A673 (cell line): ENCODE measurements at regions not wholly inside any gene's neighbourhood (a gene's known extent, or its start where the extent isn't known, plus 50 kb on each side); places are given as distances from the start of the nearest gene placed in this dataset.

Source experiments
- BruUV-seq: library from RNA; stranded (reverse); fragments of 400-500 nt; replicated peaks from 2 replicates; lab custom pipeline; 2021; lab: Mats Ljungman, UMichigan
- CTCF ChIA-PET: fragments of 300-600 bp; sonication (Branson Sonifier 250); formaldehyde crosslinking; loops from one replicate; lab custom pipeline; 2022; ENCODE audit warnings: antibody characterized with exemption; lab: Charles Lee
- POLR2A ChIA-PET: fragments of 300-600 bp; sonication (Branson Sonifier 250); formaldehyde crosslinking; loops from one replicate; lab custom pipeline; 2022; ENCODE audit warnings: antibody characterized with exemption; ENCODE audit not compliant: low non-redundant PET; lab: Charles Lee
- DNase-seq: peaks from one replicate; pipeline ENCODE4 v3.0.0-alpha.2; 2015; ENCODE audit warnings: low spot score
- H3K27ac ChIP-seq: fragments of 200-600 bp; sonication (generic); 2 replicates; pipeline ENCODE4 v1.5.1; 2016; ENCODE audit warnings: mixed run types, low read depth, mild to moderate bottlenecking, mixed read lengths, antibody characterized with exemption, low read length; ENCODE audit not compliant: poor library complexity, severe bottlenecking
- H3K27me3 ChIP-seq: fragments of 200-600 bp; sonication (generic); replicated peaks from 2 replicates; pipeline ENCODE4 v1.6.1; 2017; ENCODE audit warnings: mixed run types, low read depth, mild to moderate bottlenecking, mixed read lengths, antibody characterized with exemption, low read length; ENCODE audit not compliant: insufficient read depth, poor library complexity
- H3K36me3 ChIP-seq: fragments of 200-600 bp; sonication (generic); 2 replicates; pipeline ENCODE4 v1.6.1; 2016; ENCODE audit warnings: mixed run types, mild to moderate bottlenecking, mixed read lengths, antibody characterized with exemption, low read length; ENCODE audit not compliant: insufficient read depth, poor library complexity, severe bottlenecking
- H3K4me1 ChIP-seq: fragments of 200-600 bp; sonication (generic); 2 replicates; pipeline ENCODE4 v1.6.1; 2017; ENCODE audit warnings: mixed run types, mild to moderate bottlenecking, mixed read lengths, antibody characterized with exemption, low read length; ENCODE audit not compliant: insufficient read depth, poor library complexity, severe bottlenecking
- H3K4me3 ChIP-seq: fragments of 200-600 bp; sonication (generic); 2 replicates; pipeline ENCODE4 v1.5.1; 2016; ENCODE audit warnings: low read depth, mixed run types, mild to moderate bottlenecking, mixed read lengths, low read length; ENCODE audit not compliant: poor library complexity, severe bottlenecking
- H3K9me3 ChIP-seq: fragments of 200-600 bp; sonication (generic); 2 replicates; pipeline ENCODE4 v1.6.1; 2016; ENCODE audit warnings: mixed run types, low read depth, mild to moderate bottlenecking, mixed read lengths, antibody characterized with exemption, low read length; ENCODE audit not compliant: poor library complexity, severe bottlenecking
- CTCF ChIP-seq: fragments of 300-800, 200-600 bp; sonication (generic); conservative IDR thresholded peaks from 2 replicates; pipeline ENCODE4 v1.5.1; 2017; ENCODE audit warnings: low read depth, mild to moderate bottlenecking, antibody characterized with exemption, low read length, moderate library complexity, mixed read lengths
- EZH2 ChIP-seq: fragments of 200-600 bp; sonication (generic); IDR thresholded peaks from 2 replicates; pipeline ENCODE4 v1.6.1; 2017; ENCODE audit warnings: borderline replicate concordance, low read depth, mild to moderate bottlenecking, mixed read lengths, antibody characterized with exemption, low read length; ENCODE audit not compliant: poor library complexity, severe bottlenecking
- intact Hi-C: fragments of 100-400 bp; cut with micrococcal nuclease; formaldehyde crosslinking; loops from one replicate; pipeline ENCODE4 v1.10.0; 2022; ENCODE audit not compliant: unreplicated experiment

DNA sequence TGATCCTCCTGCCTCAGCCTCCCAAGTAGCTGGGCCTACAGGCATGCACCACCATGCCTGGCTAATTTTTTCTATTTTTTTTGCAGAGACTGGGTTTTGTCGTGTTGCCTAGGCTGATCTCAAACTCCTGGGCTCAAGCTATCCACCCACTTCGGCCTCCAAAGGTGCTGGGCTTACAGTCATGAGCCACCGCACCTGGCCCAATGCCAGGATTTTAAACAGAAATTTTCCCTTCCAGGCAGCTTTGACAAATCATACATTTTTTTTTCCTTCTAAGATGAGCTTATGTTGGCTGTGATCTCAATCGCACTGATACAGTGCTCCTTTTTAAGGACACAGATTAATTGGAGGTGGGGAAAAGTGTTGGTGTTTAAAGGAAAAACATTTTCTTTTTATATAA lies 73.2 kb upstream of the CD2AP start:
- no peaks in the 10 kb centered on the region for H3K4me1 ChIP-seq
- H3K9me3 ChIP-seq: no peaks in the 10 kb centered on the region
- CTCF ChIA-PET: no interaction called here
- H3K27me3 ChIP-seq: no peaks in the 10 kb centered on the region
- no TSS peak for BruUV-seq
- TF ChIP-seq EZH2: no peak
- no peak for TF ChIP-seq CTCF
- no peaks in the 10 kb centered on the region for H3K36me3 ChIP-seq
- no peak for DNase-seq
- POLR2A ChIA-PET: no interaction called here
- H3K4me3 ChIP-seq: no peak overlapping the region
- intact Hi-C loops: no loop called here
- H3K27ac ChIP-seq: no peak overlapping the region

DNA sequence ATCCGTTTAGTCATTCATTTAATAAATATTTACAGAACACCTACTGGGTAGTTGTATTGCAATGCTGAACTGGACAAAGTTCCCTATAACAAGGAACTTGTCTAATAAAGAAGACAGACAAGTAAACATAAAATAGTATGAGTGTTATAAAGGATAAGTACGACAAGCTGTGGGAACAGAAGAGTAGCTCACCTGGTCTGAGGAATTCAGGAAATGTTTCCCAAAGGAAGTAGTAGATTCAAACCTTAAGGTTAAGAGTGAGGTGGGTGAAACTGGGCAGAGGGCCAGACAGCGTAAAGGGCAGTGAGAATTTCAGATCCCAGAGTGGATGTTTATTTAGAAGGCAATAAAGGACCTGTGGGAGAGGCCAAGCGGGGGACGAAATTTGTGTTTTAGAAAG lies 72.3 kb upstream of the CD2AP start:
- Histone ChIP-seq H3K36me3 (no peaks in the 10 kb centered on the region), H3K4me1 (no peaks in the 10 kb centered on the region), H3K4me3 (no peak overlapping the region), H3K27me3 (no peaks in the 10 kb centered on the region), H3K9me3 (no peaks in the 10 kb centered on the region), H3K27ac (no peak overlapping the region)
- ChIA-PET CTCF (no interaction called here), POLR2A (no interaction called here)
- TF ChIP-seq EZH2: no peak
- no peak for TF ChIP-seq CTCF
- DNase-seq: no peak
- intact Hi-C loops: no loop called here
- BruUV-seq: no TSS peak

DNA sequence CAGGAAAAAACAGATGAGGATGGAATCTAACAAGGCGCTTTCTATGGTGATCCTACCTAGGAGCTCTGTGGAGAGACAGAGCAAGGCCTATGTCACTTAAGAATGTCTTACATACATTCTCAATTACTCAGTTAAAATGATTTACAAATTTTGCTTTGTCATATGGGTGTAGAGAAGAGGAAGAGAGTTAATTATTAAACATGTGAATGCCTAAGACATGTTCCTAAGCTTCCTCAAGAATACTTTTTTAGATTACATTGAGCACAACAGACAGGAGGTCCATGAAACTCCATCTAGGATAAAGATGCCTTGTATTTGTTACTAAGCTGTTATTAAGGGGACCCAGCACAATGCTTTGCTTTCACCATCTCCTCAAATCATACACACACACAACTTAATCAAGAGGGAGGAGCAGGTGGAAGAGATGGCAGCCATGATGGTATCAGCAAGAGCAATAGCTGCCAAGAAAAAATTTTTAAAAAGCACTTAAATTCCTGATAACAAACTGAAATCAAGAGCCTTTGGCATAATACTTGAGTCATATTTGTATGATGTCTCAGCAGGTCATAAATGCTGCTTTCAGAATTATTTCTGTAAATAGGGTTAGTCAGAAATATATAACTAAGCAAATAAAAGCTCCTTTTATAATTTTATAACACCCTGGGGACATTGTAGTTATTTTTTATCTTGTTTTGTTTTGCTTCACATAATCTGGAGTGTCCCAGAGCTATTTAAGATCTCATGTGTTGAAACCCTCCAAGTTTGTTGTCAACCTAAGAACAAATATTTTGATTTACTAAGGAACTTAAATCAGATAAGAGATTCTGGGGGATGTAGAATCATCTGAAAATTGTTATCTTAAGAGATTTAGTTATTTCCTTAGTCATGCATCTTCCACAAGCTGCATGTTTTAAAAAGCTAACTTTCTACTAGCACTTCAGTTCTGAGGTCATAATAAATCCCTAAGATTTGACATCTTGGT lies 70.0 kb upstream of the CD2AP start:
- H3K27me3 ChIP-seq: no peaks in the 10 kb centered on the region
- POLR2A ChIA-PET: no interaction called here
- CTCF ChIA-PET: no interaction called here

More for the DNA sequence above, 70.0 kb upstream of the CD2AP start:
- no peaks in the 10 kb centered on the region for H3K36me3 ChIP-seq
- no peaks in the 10 kb centered on the region for H3K4me1 ChIP-seq
- no peaks in the 10 kb centered on the region for H3K9me3 ChIP-seq
- no peak overlapping the region for H3K27ac ChIP-seq
- BruUV-seq: no TSS peak
- intact Hi-C loops: no loop called here
- no peak for TF ChIP-seq CTCF
- no peak overlapping the region for H3K4me3 ChIP-seq
- DNase-seq: no peak
